ENCODE measurements at regions not wholly inside any gene's neighbourhood (a gene's known extent, or its start where the extent isn't known, plus 50 kb on each side); places are given as distances from the start of the nearest gene placed in this dataset.

DNA sequence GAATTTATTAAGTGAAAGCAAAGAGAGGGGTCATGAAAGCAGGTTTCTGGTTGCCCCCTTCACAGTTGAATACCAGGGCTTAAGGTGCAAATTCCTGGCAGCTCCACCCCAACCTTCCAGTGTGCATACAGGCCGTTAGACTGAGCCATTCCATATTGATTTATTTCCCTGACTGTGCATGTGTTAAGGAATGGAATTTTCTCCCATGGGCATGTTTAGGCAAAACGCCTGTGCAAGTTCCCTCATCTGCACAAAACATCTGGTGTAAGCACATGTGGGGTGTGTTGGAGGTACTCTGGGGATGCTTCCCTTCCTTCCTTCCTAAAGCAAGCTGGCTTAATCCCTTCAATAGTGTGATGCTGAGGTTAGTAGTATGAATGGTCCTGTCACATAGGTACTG is 1470.6 kb downstream of the MAT2B start:
- WGBS (ENCODE audit: low lambda C conversion rate), result 13% methylated on average over 1 of the region's 2 CpGs
- Histone ChIP-seq H3K4me3 (replicated peaks in 1 of 3; ENCODE audit: insufficient read depth in 1 of 3, low read depth in 2 of 3, low read length in 3 of 3) (no peak overlapping the region), H3K27me3 (ENCODE audit: control insufficient read depth in 1 of 2, insufficient read depth in 2 of 2, low read length in 2 of 2) (no peaks in the 10 kb centered on the region), H3K9ac (ENCODE audit: insufficient read depth, low read depth, low read length) (no peak overlapping the region), H3K36me3 (replicated peaks in 1 of 2; ENCODE audit: control insufficient read depth in 1 of 2, insufficient read depth in 2 of 2, low read length in 2 of 2) (no peaks in the 10 kb centered on the region), H4K20me1 (ENCODE audit: insufficient read depth, low read length) (no peaks in the 10 kb centered on the region), H3K27ac (ENCODE audit: extremely low read length, insufficient read depth, low read length) (no peak overlapping the region), H2AFZ (ENCODE audit: low read length) (no peak overlapping the region), H3K79me2 (ENCODE audit: insufficient read depth, low read length) (no peaks in the 10 kb centered on the region), H3K4me2 (ENCODE audit: low read depth, low read length) (no peak overlapping the region), H3K4me1 (ENCODE audit: insufficient read depth, low read length) (no peaks in the 10 kb centered on the region), H3K9me3 (ENCODE audit: low read length) (peaks cover 94% of the 10 kb centered on the region)
- FAIRE-seq (no peak), DNase-seq (ENCODE audit: low spot score) (no peak), ATAC-seq (no peak)
- TF ChIP-seq SRSF4 (IDR thresholded peaks at IDR 0.05; ENCODE audit: low read depth, low read length, poor library complexity, severe bottlenecking) (no peak), SP1 (IDR thresholded peaks at IDR 0.05) (no peak), SP1 (CRISPR knock-in tag; IDR thresholded peaks at IDR 0.05) (no peak)
- intact Hi-C loops (cut with micrococcal nuclease; ENCODE audit: unreplicated experiment), result no loop called here
- ChIA-PET POLR2A (no interaction called here), CTCF (ENCODE audit: low intra/inter-chr PET ratio, low total read pairs) (no interaction called here)
- in situ Hi-C loops (cut with HindIII; ENCODE audit: extremely low pct_ligation_motif_present, low pct_unique_long_range_greater_than_20kb), result no loop called here
- BruUV-seq (replicated peaks), result no TSS peak

DNA sequence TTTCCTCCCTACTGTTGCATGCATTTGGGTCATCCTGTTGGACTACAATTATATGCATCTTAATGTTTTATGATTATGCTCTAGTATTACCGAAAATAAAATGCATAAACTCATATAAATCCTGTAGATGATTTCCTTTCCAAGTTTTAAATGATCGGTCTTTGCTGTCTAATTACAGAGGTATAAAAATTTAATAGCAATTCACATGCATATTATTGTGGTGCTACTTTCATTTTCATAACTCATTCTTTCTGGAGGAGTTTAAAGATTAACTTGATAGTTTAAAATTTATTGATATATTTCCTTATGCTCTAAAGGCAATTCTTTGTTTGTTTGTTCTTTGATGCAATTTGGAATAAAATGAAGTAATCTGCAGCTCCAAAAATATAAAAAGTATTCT is 1475.1 kb downstream of the MAT2B start:
- no peak overlapping the region for H2AFZ ChIP-seq (ENCODE audit: low read length)
- H3K27ac ChIP-seq (ENCODE audit: extremely low read length, insufficient read depth, low read length), result no peak overlapping the region
- ATAC-seq, result no peak
- in situ Hi-C loops (cut with HindIII; ENCODE audit: extremely low pct_ligation_motif_present, low pct_unique_long_range_greater_than_20kb) (no loop called here), intact Hi-C loops (cut with micrococcal nuclease; ENCODE audit: unreplicated experiment) (no loop called here)
- WGBS (ENCODE audit: low lambda C conversion rate), result 0% methylated on average over 2 of the region's 2 CpGs
- no peak for FAIRE-seq
- no TSS peak for BruUV-seq (replicated peaks)
- no peaks in the 10 kb centered on the region for H3K79me2 ChIP-seq (ENCODE audit: insufficient read depth, low read length)
- H3K4me3 ChIP-seq (replicated peaks in 1 of 3; ENCODE audit: insufficient read depth in 1 of 3, low read depth in 2 of 3, low read length in 3 of 3), result no peak overlapping the region
- CTCF ChIA-PET (ENCODE audit: low intra/inter-chr PET ratio, low total read pairs), result no interaction called here
- no peak overlapping the region for H3K9ac ChIP-seq (ENCODE audit: insufficient read depth, low read depth, low read length)
- POLR2A ChIA-PET, result no interaction called here
- H3K4me2 ChIP-seq (ENCODE audit: low read depth, low read length), result no peak overlapping the region
- H3K4me1 ChIP-seq (ENCODE audit: insufficient read depth, low read length), result no peaks in the 10 kb centered on the region
- no peaks in the 10 kb centered on the region for H4K20me1 ChIP-seq (ENCODE audit: insufficient read depth, low read length)
- DNase-seq (ENCODE audit: low spot score), result no peak
- H3K27me3 ChIP-seq (ENCODE audit: control insufficient read depth in 1 of 2, insufficient read depth in 2 of 2, low read length in 2 of 2), result no peaks in the 10 kb centered on the region
- H3K36me3 ChIP-seq (replicated peaks in 1 of 2; ENCODE audit: control insufficient read depth in 1 of 2, insufficient read depth in 2 of 2, low read length in 2 of 2), result no peaks in the 10 kb centered on the region
- H3K9me3 ChIP-seq (ENCODE audit: low read length), result peaks cover 79% of the 10 kb centered on the region
- TF ChIP-seq ZNF737 (CRISPR knock-in tag; IDR thresholded peaks at IDR 0.05; ENCODE audit: borderline replicate concordance), result no peak

DNA sequence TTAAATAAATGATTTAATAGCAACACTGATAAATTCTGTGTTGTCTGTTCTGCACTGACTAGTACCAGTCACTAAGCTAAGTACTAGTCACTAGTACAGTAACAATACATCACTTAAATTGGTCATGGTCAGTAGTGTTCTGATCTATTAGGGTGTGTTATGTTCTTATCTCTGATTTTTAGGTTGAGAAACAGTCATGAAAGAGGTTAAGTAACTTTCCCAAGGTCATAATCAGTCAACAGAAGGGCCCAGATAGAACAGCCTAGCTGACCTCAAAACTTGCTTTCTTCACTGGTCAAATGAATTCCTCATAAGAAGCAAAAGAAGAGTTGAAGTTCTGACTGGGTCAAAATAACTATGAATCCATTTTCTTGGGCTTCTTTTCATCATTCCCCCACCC is 1492.7 kb downstream of the MAT2B start:
- Histone ChIP-seq H2AFZ (ENCODE audit: low read length) (no peak overlapping the region), H3K27me3 (ENCODE audit: control insufficient read depth in 1 of 2, insufficient read depth in 2 of 2, low read length in 2 of 2) (no peaks in the 10 kb centered on the region), H3K36me3 (replicated peaks in 1 of 2; ENCODE audit: control insufficient read depth in 1 of 2, insufficient read depth in 2 of 2, low read length in 2 of 2) (no peaks in the 10 kb centered on the region), H3K27ac (ENCODE audit: extremely low read length, insufficient read depth, low read length) (no peak overlapping the region), H3K79me2 (ENCODE audit: insufficient read depth, low read length) (no peaks in the 10 kb centered on the region), H4K20me1 (ENCODE audit: insufficient read depth, low read length) (no peaks in the 10 kb centered on the region), H3K4me3 (replicated peaks in 1 of 3; ENCODE audit: insufficient read depth in 1 of 3, low read depth in 2 of 3, low read length in 3 of 3) (no peak overlapping the region), H3K4me2 (ENCODE audit: low read depth, low read length) (no peak overlapping the region), H3K9ac (ENCODE audit: insufficient read depth, low read depth, low read length) (no peak overlapping the region), H3K4me1 (ENCODE audit: insufficient read depth, low read length) (no peaks in the 10 kb centered on the region), H3K9me3 (ENCODE audit: low read length) (peaks cover 65% of the 10 kb centered on the region)
- BruUV-seq (replicated peaks), result no TSS peak
- in situ Hi-C loops (cut with HindIII; ENCODE audit: extremely low pct_ligation_motif_present, low pct_unique_long_range_greater_than_20kb) (no loop called here), intact Hi-C loops (cut with micrococcal nuclease; ENCODE audit: unreplicated experiment) (no loop called here)
- POLR2A ChIA-PET, result no interaction called here
- no peak for ATAC-seq
- CTCF ChIA-PET (ENCODE audit: low intra/inter-chr PET ratio, low total read pairs), result no interaction called here
- FAIRE-seq, result no peak
- no peak for DNase-seq (ENCODE audit: low spot score)
- no peak for TF ChIP-seq RNF2 (conservative IDR thresholded peaks at IDR 0.05; ENCODE audit: low read depth)
- TF ChIP-seq, protein P1, sequence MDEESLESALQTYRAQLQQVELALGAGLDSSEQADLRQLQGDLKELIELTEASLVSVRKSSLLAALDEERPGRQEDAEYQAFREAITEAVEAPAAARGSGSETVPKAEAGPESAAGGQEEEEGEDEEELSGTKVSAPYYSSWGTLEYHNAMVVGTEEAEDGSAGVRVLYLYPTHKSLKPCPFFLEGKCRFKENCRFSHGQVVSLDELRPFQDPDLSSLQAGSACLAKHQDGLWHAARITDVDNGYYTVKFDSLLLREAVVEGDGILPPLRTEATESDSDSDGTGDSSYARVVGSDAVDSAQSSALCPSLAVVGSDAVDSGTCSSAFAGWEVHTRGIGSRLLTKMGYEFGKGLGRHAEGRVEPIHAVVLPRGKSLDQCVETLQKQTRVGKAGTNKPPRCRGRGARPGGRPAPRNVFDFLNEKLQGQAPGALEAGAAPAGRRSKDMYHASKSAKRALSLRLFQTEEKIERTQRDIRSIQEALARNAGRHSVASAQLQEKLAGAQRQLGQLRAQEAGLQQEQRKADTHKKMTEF (CRISPR knock-in tag; IDR thresholded peaks at IDR 0.05), result no peak
- TF ChIP-seq, protein P2, sequence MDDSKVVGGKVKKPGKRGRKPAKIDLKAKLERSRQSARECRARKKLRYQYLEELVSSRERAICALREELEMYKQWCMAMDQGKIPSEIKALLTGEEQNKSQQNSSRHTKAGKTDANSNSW (CRISPR knock-in tag; IDR thresholded peaks at IDR 0.05; ENCODE audit: borderline replicate concordance), result no peak
- TF ChIP-seq ZNF567 (CRISPR knock-in tag; IDR thresholded peaks at IDR 0.05; ENCODE audit: borderline replicate concordance), result no peak
- no peak for TF ChIP-seq HES4 (CRISPR knock-in tag; IDR thresholded peaks at IDR 0.05; ENCODE audit: borderline replicate concordance)
